ENCODE measurements at regions not wholly inside any gene's neighbourhood (a gene's known extent, or its start where the extent isn't known, plus 50 kb on each side); places are given as distances from the start of the nearest gene placed in this dataset.
A peak's percentile ranks its signal among the peaks of the same experiment; 100 is the strongest.

- TF ChIP-seq REST (IDR thresholded peaks at IDR 0.05; ENCODE audit: borderline replicate concordance) (peak; percentile 82), REST (CRISPR knock-in tag; IDR thresholded peaks at IDR 0.05; ENCODE audit: low read depth) (no peak), PHF20 (IDR thresholded peaks at IDR 0.05; ENCODE audit: partially characterized antibody) (no peak), TSC22D4 (tag; IDR thresholded peaks at IDR 0.05) (no peak), RAD21 (CRISPR knock-in tag; conservative IDR thresholded peaks at IDR 0.05 in 1 of 2, IDR thresholded peaks at IDR 0.05 in 1 of 2) (peak; percentile 80 to 89), XRCC3 (IDR thresholded peaks at IDR 0.05) (no peak), ZFP36 (IDR thresholded peaks at IDR 0.05; ENCODE audit: low read depth, low read length, partially characterized antibody) (no peak), STAT6 (CRISPR knock-in tag; IDR thresholded peaks at IDR 0.05) (no peak), POLR2AphosphoS2 (IDR thresholded peaks at IDR 0.05; ENCODE audit: low read length) (no peak), ZNF311 (CRISPR knock-in tag; IDR thresholded peaks at IDR 0.05) (no peak), EZH2 (IDR thresholded peaks at IDR 0.05; ENCODE audit: borderline replicate concordance, low read depth, low read length) (no peak)
- TF ChIP-seq, protein P1, sequence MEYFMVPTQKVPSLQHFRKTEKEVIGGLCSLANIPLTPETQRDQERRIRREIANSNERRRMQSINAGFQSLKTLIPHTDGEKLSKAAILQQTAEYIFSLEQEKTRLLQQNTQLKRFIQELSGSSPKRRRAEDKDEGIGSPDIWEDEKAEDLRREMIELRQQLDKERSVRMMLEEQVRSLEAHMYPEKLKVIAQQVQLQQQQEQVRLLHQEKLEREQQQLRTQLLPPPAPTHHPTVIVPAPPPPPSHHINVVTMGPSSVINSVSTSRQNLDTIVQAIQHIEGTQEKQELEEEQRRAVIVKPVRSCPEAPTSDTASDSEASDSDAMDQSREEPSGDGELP (CRISPR knock-in tag; IDR thresholded peaks at IDR 0.05; ENCODE audit: borderline replicate concordance): peak; percentile 54; the same call in 1 of the 2 replicates
- TF ChIP-seq, protein P2, sequence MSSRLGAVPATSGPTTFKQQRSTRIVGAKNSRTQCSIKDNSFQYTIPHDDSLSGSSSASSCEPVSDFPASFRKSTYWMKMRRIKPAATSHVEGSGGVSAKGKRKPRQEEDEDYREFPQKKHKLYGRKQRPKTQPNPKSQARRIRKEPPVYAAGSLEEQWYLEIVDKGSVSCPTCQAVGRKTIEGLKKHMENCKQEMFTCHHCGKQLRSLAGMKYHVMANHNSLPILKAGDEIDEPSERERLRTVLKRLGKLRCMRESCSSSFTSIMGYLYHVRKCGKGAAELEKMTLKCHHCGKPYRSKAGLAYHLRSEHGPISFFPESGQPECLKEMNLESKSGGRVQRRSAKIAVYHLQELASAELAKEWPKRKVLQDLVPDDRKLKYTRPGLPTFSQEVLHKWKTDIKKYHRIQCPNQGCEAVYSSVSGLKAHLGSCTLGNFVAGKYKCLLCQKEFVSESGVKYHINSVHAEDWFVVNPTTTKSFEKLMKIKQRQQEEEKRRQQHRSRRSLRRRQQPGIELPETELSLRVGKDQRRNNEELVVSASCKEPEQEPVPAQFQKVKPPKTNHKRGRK (tag; IDR thresholded peaks at IDR 0.05): no peak
Measured at GRCh38 chr22:23385678-23386631, 194.1 kb downstream of the IGLL1 start (continued).

All from K562 (cell line).